Caco-2 (cell line): ENCODE measurements at regions not wholly inside any gene's neighbourhood (a gene's known extent, or its start where the extent isn't known, plus 50 kb on each side); places are given as distances from the start of the nearest gene placed in this dataset.

ENCODE experiments used
- BruUV-seq: library from RNA; stranded (reverse); fragments of 400-500 nt; replicated peaks from 2 replicates; lab custom pipeline; 2021; lab: Mats Ljungman, UMichigan
- CTCF ChIA-PET: fragments of 300-600 bp; sonication (Branson Sonifier 250); formaldehyde crosslinking; loops from one replicate; lab custom pipeline; 2022; ENCODE audit warnings: antibody characterized with exemption; lab: Charles Lee
- POLR2A ChIA-PET: fragments of 300-600 bp; sonication (Branson Sonifier 250); formaldehyde crosslinking; loops from one replicate; lab custom pipeline; 2022; ENCODE audit warnings: antibody characterized with exemption; lab: Charles Lee
- DNase-seq, 2 experiments: peaks; one replicate each; pipeline versions ENCODE4 v3.0.0 to v3.0.0-alpha.2; 2020 to 2022
- H3K27me3 ChIP-seq: replicated peaks from 2 replicates; pipeline ENCODE4 v1.6.0; 2011; ENCODE audit warnings: low read length; ENCODE audit not compliant: control insufficient read depth, insufficient read depth
- H3K36me3 ChIP-seq: 2 replicates; pipeline ENCODE4 v1.5.1; 2011; ENCODE audit warnings: low read length; ENCODE audit not compliant: control insufficient read depth, insufficient read depth
- H3K4me1 ChIP-seq: fragments of 250-450 bp; sonication (Bioruptor Pico); 2 replicates; pipeline ENCODE4 v1.5.1; 2020; ENCODE audit warnings: mild to moderate bottlenecking
- H3K4me3 ChIP-seq: 2 replicates; pipeline ENCODE4 v1.5.1; 2011; ENCODE audit warnings: low read depth, mild to moderate bottlenecking, control low read depth, low read length
- H3K9me3 ChIP-seq: fragments of 250-450 bp; sonication (Bioruptor Pico); 2 replicates; pipeline ENCODE4 v1.5.1; 2020; ENCODE audit warnings: mild to moderate bottlenecking, moderate library complexity
- H3K27ac Mint-ChIP-seq: one replicate; pipeline ENCODE4 v1.8.0; 2022; ENCODE audit warnings: mixed read lengths; ENCODE audit not compliant: unreplicated experiment
- H3K27me3 Mint-ChIP-seq: one replicate; pipeline ENCODE4 v1.8.0; 2022; ENCODE audit warnings: mixed read lengths; ENCODE audit not compliant: insufficient read depth, unreplicated experiment
- H3K36me3 Mint-ChIP-seq: one replicate; pipeline ENCODE4 v1.8.0; 2022; ENCODE audit warnings: mild to moderate bottlenecking, mixed read lengths; ENCODE audit not compliant: insufficient read depth, unreplicated experiment
- H3K4me1 Mint-ChIP-seq: one replicate; pipeline ENCODE4 v1.8.0; 2022; ENCODE audit warnings: low read depth, mixed read lengths; ENCODE audit not compliant: unreplicated experiment
- H3K4me3 Mint-ChIP-seq: one replicate; pipeline ENCODE4 v1.8.0; 2022; ENCODE audit warnings: mild to moderate bottlenecking, moderate library complexity, mixed read lengths; ENCODE audit not compliant: unreplicated experiment
- H3K9me3 Mint-ChIP-seq: one replicate; pipeline ENCODE4 v1.8.0; 2022; ENCODE audit warnings: mixed read lengths; ENCODE audit not compliant: unreplicated experiment
- CTCF ChIP-seq, 2 experiments: fragments of 200-600 bp in 1 of 2; IDR thresholded peaks; 1 replicate in 1 of 2; 2 replicates in 1 of 2; pipeline versions ENCODE4 v1.5.1 to v1.8.0; 2011 to 2022; ENCODE audit warnings: antibody characterized with exemption in 1 of 2, control low read depth in 1 of 2, inconsistent platforms in 1 of 2, low read depth in 1 of 2, low read length in 1 of 2, mild to moderate bottlenecking in 1 of 2, moderate library complexity in 1 of 2; ENCODE audit not compliant: insufficient read depth in 1 of 2, severe bottlenecking in 1 of 2, unreplicated experiment in 1 of 2
- intact Hi-C: fragments of 100-400 bp; cut with micrococcal nuclease; formaldehyde crosslinking; loops from one replicate; pipeline ENCODE4 v1.10.0; 2022; ENCODE audit not compliant: unreplicated experiment

DNA sequence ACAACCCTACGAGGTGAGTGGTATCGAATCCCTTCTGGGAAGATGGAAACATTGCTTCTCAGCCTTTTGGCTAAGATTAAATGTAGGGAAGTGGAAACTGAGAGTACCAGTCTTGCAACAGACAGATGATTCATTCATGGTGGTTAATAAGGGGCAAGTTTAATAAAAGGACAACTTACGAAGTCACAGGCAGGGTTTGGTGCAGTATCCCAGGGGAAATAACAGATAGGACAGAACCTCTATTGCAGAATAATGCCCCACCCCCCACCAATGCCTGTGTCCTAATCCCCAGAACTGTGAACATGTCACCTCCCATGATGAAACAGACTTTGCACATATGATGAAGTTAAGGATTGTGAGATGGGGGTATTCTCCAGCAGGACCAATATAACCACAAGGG lies 212.5 kb downstream of the TBX5 start:
- DNase-seq = no peak
- intact Hi-C loops = no loop called here
- Histone ChIP-seq H3K27me3 (no peaks in the 10 kb centered on the region; the same call in 1 of the 2 replicates), H3K4me1 (no peaks in the 10 kb centered on the region), H3K4me3 (no peak overlapping the region), H3K36me3 (no peaks in the 10 kb centered on the region), H3K9me3 (peaks cover 4% of the 10 kb centered on the region)
- H3K4me3 Mint-ChIP-seq = no peak overlapping the region
- no peak overlapping the region for H3K27ac Mint-ChIP-seq
- no peak for TF ChIP-seq CTCF (IDR thresholded peaks at IDR 0.05; ENCODE audit: insufficient read depth in 1 of 2, low read depth in 1 of 2, low read length in 1 of 2, severe bottlenecking in 1 of 2, unreplicated experiment in 1 of 2)
- peaks cover 17% of the 10 kb centered on the region for H3K27me3 Mint-ChIP-seq
- BruUV-seq = no TSS peak
- H3K9me3 Mint-ChIP-seq = peaks cover 8% of the 10 kb centered on the region
- POLR2A ChIA-PET = no interaction called here
- no peaks in the 10 kb centered on the region for H3K36me3 Mint-ChIP-seq
- no peaks in the 10 kb centered on the region for H3K4me1 Mint-ChIP-seq
- CTCF ChIA-PET = no interaction called here

- no peak overlapping the region for H3K27ac Mint-ChIP-seq
- H3K9me3 Mint-ChIP-seq = peaks cover under 1% of the 10 kb centered on the region
- Histone ChIP-seq H3K27me3 (no peaks in the 10 kb centered on the region; the same call in 1 of the 2 replicates), H3K36me3 (no peaks in the 10 kb centered on the region), H3K4me1 (no peaks in the 10 kb centered on the region), H3K4me3 (no peak overlapping the region), H3K9me3 (no peaks in the 10 kb centered on the region)
- ChIA-PET CTCF (no interaction called here), POLR2A (no interaction called here)
- H3K27me3 Mint-ChIP-seq = peaks cover 15% of the 10 kb centered on the region
- no peak for DNase-seq
- H3K36me3 Mint-ChIP-seq = no peaks in the 10 kb centered on the region
- intact Hi-C loops = no loop called here
- no TSS peak for BruUV-seq
- H3K4me1 Mint-ChIP-seq = no peaks in the 10 kb centered on the region
- no peak overlapping the region for H3K4me3 Mint-ChIP-seq
- no peak for TF ChIP-seq CTCF (IDR thresholded peaks at IDR 0.05; ENCODE audit: insufficient read depth in 1 of 2, low read depth in 1 of 2, low read length in 1 of 2, severe bottlenecking in 1 of 2, unreplicated experiment in 1 of 2)
Measured at GRCh38 chr12:114192549-114192948, 213.4 kb downstream of the TBX5 start.

DNA sequence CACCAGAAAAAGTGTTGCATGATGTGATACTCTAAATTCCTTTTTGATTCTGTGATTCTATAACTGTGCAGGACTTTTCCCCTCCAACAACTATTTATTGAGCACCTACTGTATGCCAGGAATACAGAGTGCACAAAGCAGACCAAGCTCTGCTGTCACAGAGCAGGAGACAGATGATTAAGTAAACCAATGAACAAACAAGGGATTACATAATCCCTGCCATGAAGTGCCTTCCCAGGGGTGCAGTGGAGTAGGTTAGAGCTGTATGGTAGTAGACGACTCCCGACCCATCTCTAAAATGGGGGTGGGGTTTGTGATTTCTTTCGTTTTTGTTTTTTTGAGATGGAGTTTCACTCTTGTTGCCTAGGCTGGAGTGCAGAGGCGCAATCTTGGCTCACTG lies 213.9 kb downstream of the TBX5 start:
- Mint-ChIP-seq H3K27me3 (peaks cover 17% of the 10 kb centered on the region), H3K27ac (no peak overlapping the region), H3K4me3 (no peak overlapping the region), H3K9me3 (no peaks in the 10 kb centered on the region), H3K36me3 (no peaks in the 10 kb centered on the region), H3K4me1 (no peaks in the 10 kb centered on the region)
- no TSS peak for BruUV-seq
- Histone ChIP-seq H3K27me3 (no peaks in the 10 kb centered on the region; the same call in 1 of the 2 replicates), H3K4me3 (no peak overlapping the region), H3K4me1 (no peaks in the 10 kb centered on the region), H3K9me3 (no peaks in the 10 kb centered on the region), H3K36me3 (no peaks in the 10 kb centered on the region)
- no peak for DNase-seq
- TF ChIP-seq CTCF (IDR thresholded peaks at IDR 0.05; ENCODE audit: insufficient read depth in 1 of 2, low read depth in 1 of 2, low read length in 1 of 2, severe bottlenecking in 1 of 2, unreplicated experiment in 1 of 2) = no peak
- POLR2A ChIA-PET = no interaction called here
- intact Hi-C loops = no loop called here
- CTCF ChIA-PET = no interaction called here
